ENCODE measurements at regions not wholly inside any gene's neighbourhood (a gene's known extent, or its start where the extent isn't known, plus 50 kb on each side); places are given as distances from the start of the nearest gene placed in this dataset.

DNA sequence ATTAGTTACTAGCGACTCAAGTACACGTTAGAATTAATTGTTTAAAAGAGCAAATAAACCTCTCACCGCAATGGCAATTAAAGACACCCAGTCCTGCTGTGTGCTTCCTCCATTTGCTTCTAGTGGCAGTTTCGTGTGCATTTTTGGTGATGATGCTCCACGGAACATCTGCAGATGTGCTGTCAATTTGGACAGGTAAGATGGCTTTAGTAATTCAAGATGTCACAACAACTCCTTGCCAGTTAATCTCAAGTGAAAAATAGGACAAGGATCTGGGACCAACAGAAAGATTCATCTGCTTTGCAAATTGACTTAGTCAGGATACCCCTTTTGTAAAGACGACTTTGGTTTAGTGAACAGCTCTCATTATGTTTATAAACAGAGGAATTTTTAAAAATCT lies 320.9 kb downstream of the GABRB3 start:
- no peak for DNase-seq (ENCODE audit: low read depth)
- H3K4me3 ChIP-seq (ENCODE audit: low read length) = no peak overlapping the region
- TF ChIP-seq, protein P1, sequence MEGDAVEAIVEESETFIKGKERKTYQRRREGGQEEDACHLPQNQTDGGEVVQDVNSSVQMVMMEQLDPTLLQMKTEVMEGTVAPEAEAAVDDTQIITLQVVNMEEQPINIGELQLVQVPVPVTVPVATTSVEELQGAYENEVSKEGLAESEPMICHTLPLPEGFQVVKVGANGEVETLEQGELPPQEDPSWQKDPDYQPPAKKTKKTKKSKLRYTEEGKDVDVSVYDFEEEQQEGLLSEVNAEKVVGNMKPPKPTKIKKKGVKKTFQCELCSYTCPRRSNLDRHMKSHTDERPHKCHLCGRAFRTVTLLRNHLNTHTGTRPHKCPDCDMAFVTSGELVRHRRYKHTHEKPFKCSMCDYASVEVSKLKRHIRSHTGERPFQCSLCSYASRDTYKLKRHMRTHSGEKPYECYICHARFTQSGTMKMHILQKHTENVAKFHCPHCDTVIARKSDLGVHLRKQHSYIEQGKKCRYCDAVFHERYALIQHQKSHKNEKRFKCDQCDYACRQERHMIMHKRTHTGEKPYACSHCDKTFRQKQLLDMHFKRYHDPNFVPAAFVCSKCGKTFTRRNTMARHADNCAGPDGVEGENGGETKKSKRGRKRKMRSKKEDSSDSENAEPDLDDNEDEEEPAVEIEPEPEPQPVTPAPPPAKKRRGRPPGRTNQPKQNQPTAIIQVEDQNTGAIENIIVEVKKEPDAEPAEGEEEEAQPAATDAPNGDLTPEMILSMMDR (IDR thresholded peaks at IDR 0.05; ENCODE audit: insufficient read depth, low read depth, low read length, missing control alignments) = no peak

DNA sequence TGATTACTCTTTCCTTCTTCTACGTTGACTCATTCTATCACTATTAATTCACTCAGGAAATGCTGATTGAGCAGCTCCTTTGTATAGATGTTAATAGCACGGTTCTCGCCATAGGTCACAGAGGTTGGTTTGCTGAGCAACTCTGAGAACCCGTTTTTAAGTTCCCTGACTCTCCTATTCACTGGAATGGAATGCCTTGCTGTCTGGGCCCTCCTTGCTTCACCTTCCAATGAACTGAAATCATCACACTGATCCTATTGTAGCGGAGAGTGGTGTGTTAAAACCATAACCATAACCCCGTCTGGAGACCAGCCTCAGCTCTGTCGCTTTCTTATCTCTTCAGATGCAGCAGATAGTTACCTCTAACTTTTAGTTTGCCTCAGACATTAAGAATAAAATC lies 323.6 kb downstream of the GABRB3 start:
- DNase-seq (ENCODE audit: low read depth) = peak; percentile 66
- TF ChIP-seq, protein P1 (IDR thresholded peaks at IDR 0.05; ENCODE audit: insufficient read depth, low read depth, low read length, missing control alignments) = no peak
- H3K4me3 ChIP-seq (ENCODE audit: low read length) = no peak overlapping the region

DNA sequence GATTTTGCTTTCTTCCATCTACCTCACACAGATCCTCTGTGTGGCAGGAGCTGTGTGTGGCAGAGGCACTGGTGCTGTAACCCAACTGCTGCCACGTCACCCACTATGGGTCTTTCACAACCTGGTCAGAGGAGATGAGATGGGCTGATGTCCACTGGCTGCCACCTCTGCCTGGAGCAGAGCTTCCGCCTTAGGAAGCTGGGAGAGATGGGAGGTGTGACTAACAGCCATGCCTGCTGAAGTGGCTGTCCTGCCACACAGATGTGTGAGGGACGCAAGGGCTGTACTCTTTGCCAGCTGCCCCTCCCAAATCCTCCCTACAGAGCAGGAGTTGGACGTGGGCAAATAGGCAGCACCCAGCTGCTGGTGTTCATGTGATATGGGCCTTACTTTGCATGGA lies 329.5 kb downstream of the GABRB3 start:
- TF ChIP-seq, protein P1 (IDR thresholded peaks at IDR 0.05; ENCODE audit: insufficient read depth, low read depth, low read length, missing control alignments) = no peak
- no peak overlapping the region for H3K4me3 ChIP-seq (ENCODE audit: low read length)
- DNase-seq (ENCODE audit: low read depth) = no peak

DNA sequence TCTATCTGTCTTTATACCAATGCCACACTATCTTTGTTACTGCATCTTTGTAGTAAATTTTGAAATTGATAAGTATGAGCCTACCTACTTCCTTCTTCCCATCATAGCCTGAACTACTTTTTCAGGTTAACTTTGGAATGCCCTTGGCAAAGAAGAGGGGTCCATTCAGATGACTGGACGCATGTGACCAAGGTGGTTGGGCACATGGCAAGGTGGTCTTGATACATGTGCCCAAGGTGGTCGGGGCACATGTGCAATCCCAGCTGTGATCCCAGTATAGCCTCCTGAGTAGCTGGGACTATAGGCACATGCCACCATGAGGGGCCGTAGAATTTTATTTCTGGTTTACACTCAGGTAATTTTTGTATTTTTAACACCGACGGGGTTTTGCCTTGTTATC lies 330.2 kb downstream of the GABRB3 start:
- no peak for DNase-seq (ENCODE audit: low read depth)
- H3K4me3 ChIP-seq (ENCODE audit: low read length) = no peak overlapping the region
- TF ChIP-seq, protein P1 (IDR thresholded peaks at IDR 0.05; ENCODE audit: insufficient read depth, low read depth, low read length, missing control alignments) = no peak

DNA sequence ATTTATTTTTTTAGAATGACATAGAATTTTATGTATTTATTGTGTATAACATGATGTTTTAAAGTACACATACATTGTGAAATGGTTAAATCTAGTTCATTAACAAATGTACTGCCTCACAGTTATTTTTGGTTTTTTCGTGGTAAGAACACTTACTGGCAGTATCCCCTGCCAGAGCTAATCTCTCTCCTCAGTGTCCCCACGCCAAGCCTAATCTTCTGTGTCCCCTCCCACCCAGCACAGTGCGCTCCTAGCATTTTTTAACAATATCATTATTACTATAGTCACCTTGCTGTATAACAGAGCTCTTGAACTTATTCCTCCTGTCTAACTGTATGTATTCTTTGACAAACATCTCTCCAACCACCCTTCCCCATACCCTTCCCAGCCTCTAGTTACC lies 333.2 kb downstream of the GABRB3 start:
- H3K4me3 ChIP-seq (ENCODE audit: low read length) = no peak overlapping the region
- TF ChIP-seq, protein P1 (IDR thresholded peaks at IDR 0.05; ENCODE audit: insufficient read depth, low read depth, low read length, missing control alignments) = no peak
- no peak for DNase-seq (ENCODE audit: low read depth)

DNA sequence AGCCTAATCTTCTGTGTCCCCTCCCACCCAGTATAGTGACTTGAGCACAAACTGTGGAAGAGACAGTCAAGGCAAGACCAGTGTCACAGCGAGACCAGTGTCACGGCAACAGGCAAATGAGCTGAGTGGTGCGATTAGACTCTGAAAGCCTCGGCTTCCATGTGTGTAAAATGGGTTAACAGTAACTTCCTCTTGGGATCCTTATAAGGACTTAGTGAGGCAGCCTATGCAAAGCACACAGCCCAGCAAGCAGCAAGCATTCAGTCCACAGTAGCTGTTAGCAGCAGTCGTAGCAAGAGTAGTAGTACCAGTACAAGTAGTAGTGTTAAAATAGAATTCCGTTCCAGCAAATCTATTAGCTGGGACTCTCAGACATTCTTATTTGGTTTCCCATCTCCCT lies 334.1 kb downstream of the GABRB3 start:
- DNase-seq (ENCODE audit: low read depth) = no peak
- no peak overlapping the region for H3K4me3 ChIP-seq (ENCODE audit: low read length)
- TF ChIP-seq, protein P1 (IDR thresholded peaks at IDR 0.05; ENCODE audit: insufficient read depth, low read depth, low read length, missing control alignments) = no peak

DNA sequence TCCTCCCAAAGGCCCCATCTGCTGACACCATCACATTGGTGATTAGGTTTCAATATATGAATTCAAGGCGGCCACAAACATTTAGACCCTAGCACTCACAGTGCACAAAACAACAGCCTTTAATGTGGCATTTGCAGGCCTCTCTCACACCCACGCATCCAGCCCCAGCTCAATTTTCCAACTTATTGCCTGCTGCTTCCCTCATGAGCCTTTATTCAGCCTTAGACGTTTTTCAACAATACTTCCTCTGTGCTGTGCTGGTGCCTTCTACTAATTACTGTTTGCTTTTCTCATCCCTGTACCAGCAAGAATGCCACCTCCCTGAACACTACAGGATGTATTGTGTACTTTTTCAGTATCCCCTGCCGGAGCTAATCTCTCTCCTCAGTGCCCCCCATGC lies 334.6 kb downstream of the GABRB3 start:
- H3K4me3 ChIP-seq (ENCODE audit: low read length) = no peak overlapping the region
- DNase-seq (ENCODE audit: low read depth) = no peak
- TF ChIP-seq, protein P1 (IDR thresholded peaks at IDR 0.05; ENCODE audit: insufficient read depth, low read depth, low read length, missing control alignments) = no peak
